ENCODE measurements at regions not wholly inside any gene's neighbourhood (a gene's known extent, or its start where the extent isn't known, plus 50 kb on each side); places are given as distances from the start of the nearest gene placed in this dataset.
"Not testable (repeated sequence)": the region's sequence is repeated elsewhere in the genome, so short reads cannot be mapped to it uniquely, and the experiment has no call there.

DNA sequence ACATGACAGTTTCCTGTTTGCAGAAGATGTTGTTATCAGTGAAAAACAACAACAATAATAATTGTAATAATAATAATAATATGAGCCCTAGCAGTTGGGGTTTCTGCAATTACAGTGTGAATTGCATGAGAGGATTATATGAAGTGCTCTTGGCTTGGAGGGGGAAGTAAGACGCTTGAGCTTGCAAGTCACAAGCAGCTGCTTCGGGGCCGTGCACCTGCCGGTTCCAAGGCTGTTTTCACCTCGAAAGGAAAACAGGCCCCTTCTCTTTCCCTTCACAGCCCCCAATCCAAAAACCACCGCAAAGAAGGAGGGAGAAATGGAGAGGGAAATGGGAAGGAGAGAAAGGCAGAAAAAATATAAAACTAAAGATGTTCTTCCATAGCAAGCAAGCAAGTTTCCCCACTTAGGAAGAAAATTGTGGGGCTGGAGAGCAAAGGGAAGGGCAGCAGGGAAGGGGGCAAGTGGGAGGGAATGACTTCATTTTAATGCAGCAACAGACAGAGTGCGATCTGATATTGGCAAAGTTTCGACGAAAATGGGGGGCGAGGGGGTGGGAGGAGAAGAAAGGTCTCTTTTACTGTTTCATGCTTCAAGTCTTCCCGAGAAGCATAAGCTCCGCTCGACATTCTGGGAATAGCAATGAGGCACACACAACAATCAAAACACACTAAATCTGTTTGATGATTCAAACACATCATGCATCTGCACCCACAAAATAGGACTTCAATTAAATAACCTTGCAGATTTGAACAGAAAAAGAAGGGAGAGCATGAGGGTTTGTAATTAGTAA lies 284.2 kb upstream of the ATP11B start:
- CTCF ChIA-PET, result interaction anchor here (0.7 kb wide), 1 partner anchor 496 kb away, joined by 4 read pairs; no protein-coding TSS in a partner anchor
- no peaks in the 10 kb centered on the region for H3K9me3 Mint-ChIP-seq
- H3K27ac Mint-ChIP-seq, result no peak overlapping the region
- POLR2A ChIA-PET, result no interaction called here
- no peaks in the 10 kb centered on the region for H3K4me1 Mint-ChIP-seq
- peaks cover 2% of the 10 kb centered on the region for H3K27me3 Mint-ChIP-seq
- H3K36me3 Mint-ChIP-seq (ENCODE audit: low read depth), result no peaks in the 10 kb centered on the region
- no peak for DNase-seq
- no peak overlapping the region for H3K4me3 Mint-ChIP-seq

DNA sequence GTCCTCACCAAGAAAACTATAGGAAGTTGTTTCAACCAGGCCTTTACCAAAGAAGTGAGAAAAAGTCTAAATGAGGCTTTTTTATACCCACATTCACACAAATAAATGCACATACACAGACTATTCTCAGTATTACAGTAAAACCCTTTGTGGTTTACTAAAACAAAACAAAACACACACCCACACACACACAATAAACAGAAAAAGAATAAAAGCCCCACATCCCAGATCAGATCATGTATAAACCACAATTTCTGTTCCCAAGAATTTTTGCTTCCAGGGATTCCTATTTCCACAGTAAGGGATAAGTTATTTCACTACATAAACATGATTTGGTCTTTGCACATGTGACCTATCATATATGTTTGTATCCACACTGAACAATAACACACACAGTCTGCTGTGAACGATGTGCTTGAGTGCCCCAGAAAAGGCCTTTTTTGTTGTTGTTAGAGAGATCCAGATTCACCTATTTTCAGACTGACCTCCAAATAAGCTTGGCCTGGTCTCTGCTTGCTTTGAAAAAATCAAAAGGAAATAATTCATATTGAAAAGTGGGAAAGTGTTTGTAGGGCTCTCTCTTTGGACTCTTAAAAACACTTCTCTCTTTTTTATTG lies 283.4 kb upstream of the ATP11B start:
- H3K27me3 Mint-ChIP-seq, result peaks cover 2% of the 10 kb centered on the region
- no peak overlapping the region for H3K27ac Mint-ChIP-seq
- ChIA-PET POLR2A (no interaction called here), CTCF (no interaction called here)
- no peak for DNase-seq
- no peaks in the 10 kb centered on the region for H3K36me3 Mint-ChIP-seq (ENCODE audit: low read depth)
- no peaks in the 10 kb centered on the region for H3K4me1 Mint-ChIP-seq
- no peak overlapping the region for H3K4me3 Mint-ChIP-seq
- H3K9me3 Mint-ChIP-seq, result no peaks in the 10 kb centered on the region

DNA sequence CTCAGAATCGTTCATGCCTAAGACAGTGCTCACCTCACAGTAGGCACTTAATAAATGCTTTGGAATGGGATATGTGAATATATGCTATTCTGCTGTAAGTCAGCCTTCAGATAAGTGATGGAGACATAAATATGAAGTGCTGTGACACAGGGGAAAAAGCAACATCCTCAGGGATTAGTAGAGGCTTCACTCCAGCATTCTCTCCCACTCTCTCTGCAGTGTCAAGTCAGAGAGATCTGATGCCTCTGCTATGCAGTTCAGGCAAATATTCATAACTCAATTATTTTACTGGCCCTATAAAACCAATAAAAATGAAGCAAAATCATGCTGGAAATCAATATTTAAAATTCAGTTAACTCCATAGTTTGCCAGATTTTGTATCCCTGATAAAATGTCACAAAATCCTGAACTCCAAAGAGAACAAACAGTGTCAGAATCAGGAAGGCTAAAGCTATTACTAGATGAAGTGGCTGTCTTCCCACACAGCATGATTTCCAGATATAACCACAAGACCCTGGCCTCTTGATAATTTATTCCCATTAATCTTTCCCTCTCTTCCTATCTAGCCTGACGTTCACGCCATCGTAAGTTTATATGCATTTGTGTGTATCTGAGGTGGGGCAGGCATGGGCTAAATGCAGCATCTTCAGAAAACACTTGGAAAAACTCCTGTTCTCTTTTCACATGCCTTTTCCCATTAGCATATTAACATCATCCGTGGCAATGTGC lies 278.9 kb upstream of the ATP11B start:
- Mint-ChIP-seq H3K36me3 (ENCODE audit: low read depth) (no peaks in the 10 kb centered on the region), H3K9me3 (no peaks in the 10 kb centered on the region), H3K27me3 (peaks cover 4% of the 10 kb centered on the region), H3K27ac (no peak overlapping the region), H3K4me3 (no peak overlapping the region), H3K4me1 (no peaks in the 10 kb centered on the region)
- no peak for DNase-seq
- ChIA-PET POLR2A (no interaction called here), CTCF (no interaction called here)

DNA sequence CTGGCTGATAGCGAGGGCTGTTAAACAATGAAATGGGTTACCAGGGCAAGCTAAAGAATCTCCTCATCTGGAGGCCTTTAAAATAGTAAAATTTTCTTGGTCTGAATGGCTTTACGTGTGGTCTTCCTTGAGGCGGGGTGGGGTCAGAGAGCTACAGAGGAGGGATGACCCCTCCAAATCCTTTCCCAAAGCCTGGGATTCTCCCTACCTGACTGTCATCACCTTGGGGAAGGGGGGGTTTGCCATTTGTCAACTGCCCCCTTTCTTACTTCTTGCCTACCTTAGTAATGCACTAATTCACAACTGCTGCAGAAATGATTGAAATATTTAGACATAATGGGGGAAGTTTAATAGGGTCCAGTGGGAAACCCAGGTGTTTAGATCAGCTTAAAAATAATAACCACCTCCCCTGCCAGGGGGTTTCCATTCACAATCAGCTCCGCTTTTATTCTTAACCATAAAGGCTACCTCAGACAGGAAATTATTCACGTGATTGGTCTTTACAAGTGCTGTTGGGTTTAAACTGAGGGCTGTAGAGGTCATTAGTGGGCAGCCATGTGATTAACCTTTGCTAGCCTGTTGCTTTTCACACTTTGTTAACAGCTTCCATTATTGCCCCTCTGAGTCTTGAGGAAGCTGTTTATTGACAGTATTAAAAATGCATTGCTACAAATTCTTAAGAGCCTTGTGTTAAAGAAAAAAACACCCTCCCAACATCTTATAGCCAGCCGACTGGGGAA lies 276.5 kb upstream of the ATP11B start:
- ChIA-PET POLR2A (no interaction called here), CTCF (interaction anchor here (0.6 kb wide), 1 partner anchor 373 kb away, joined by 3 read pairs; no protein-coding TSS in a partner anchor)
- H3K4me1 Mint-ChIP-seq, result no peaks in the 10 kb centered on the region
- H3K27ac Mint-ChIP-seq, result no peak overlapping the region
- no peak for DNase-seq
- no peaks in the 10 kb centered on the region for H3K9me3 Mint-ChIP-seq
- no peak overlapping the region for H3K4me3 Mint-ChIP-seq
- H3K36me3 Mint-ChIP-seq (ENCODE audit: low read depth), result no peaks in the 10 kb centered on the region
- peaks cover 2% of the 10 kb centered on the region for H3K27me3 Mint-ChIP-seq

DNA sequence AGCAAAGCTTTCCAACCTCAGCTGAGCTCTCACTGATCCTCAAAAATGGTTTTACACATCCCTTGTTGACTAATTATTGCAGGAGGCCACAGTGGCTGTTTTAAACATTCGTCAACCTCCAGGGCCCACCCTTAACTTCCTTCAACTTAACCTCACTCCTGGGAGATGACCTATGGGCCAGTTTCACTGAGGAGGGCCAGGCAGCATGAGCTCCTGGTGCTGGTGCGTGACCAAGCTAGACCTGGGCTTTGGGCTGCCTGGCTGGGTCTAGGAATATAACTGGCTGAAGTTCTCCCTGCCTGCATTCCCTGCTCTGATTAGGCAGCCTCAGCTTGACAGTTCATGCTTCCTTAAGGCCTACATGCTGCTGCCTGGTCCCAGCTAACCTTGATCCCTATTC lies 273.7 kb upstream of the ATP11B start:
- Mint-ChIP-seq H3K27ac (no peak overlapping the region), H3K4me3 (no peak overlapping the region), H3K27me3 (peaks cover 2% of the 10 kb centered on the region), H3K9me3 (no peaks in the 10 kb centered on the region), H3K36me3 (ENCODE audit: low read depth) (no peaks in the 10 kb centered on the region), H3K4me1 (no peaks in the 10 kb centered on the region)
- ChIA-PET POLR2A (no interaction called here), CTCF (no interaction called here)
- no peak for DNase-seq

DNA sequence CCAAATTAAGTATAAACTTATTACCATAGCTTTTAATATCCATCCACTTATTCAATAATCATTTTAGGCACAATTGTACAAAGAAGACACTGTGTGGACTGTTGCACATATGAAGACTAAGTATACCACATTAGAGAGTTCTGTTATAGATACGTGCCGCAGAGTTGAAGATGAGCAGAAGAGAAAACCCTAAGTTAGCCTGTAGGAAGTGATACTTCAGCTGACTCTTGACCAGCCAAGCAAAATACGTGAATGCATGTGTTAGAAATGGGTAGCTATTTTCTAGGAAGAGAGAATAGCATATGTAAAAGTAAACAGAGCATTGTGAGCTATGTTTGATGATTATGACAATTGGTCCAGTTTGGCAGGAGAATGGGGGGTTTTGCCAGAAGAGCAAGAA lies 272.0 kb upstream of the ATP11B start:
- H3K9me3 Mint-ChIP-seq, result no peaks in the 10 kb centered on the region
- H3K4me1 Mint-ChIP-seq, result no peaks in the 10 kb centered on the region
- ChIA-PET CTCF (no interaction called here), POLR2A (no interaction called here)
- H3K36me3 Mint-ChIP-seq (ENCODE audit: low read depth), result no peaks in the 10 kb centered on the region
- no peak overlapping the region for H3K27ac Mint-ChIP-seq
- peaks cover 2% of the 10 kb centered on the region for H3K27me3 Mint-ChIP-seq
- H3K4me3 Mint-ChIP-seq, result no peak overlapping the region
- no peak for DNase-seq

DNA sequence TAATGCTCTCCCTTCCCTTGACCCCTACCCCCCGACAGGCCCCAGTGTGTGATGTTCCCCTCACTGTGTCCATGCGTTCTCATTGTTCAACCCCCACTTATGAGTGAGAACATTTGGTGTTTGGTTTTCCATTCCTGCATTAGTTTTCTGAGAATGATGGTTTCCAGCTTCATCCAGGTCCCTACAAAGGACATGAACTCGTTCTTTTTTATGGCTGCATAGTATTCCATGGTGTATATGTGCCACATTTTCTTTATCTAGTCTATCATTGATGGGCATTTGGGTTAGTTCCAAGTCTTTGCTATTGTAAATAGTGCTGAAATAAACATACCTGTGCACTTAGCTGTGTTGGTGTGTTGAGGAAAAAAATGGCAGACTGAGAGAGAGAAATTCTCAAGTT lies 269.9 kb upstream of the ATP11B start:
- CTCF ChIA-PET; H3K27ac Mint-ChIP-seq; H3K36me3 Mint-ChIP-seq (ENCODE audit: low read depth); POLR2A ChIA-PET; H3K9me3 Mint-ChIP-seq; H3K4me3 Mint-ChIP-seq; DNase-seq; H3K27me3 Mint-ChIP-seq; H3K4me1 Mint-ChIP-seq: not testable (repeated sequence)

DNA sequence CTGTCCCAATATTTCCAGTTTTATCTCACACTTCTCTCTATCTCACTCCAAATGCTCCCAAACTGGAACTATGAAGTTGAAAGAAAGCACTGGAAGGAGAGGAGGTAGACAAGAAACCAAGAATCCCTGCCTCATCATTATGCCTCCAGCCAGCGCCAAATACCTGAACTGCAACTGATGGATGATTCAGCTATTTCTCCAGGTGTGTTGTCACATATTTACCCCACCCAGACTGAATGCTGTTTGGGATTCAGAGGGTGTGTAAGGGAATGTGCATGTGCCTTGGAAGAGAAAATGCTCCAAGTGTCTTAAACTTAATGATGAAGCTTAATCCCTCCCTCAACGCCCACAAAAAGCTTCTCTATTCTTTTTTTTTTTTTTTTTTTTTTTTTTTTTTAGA lies 269.5 kb upstream of the ATP11B start:
- DNase-seq, result no peak
- CTCF ChIA-PET, result no interaction called here

DNA sequence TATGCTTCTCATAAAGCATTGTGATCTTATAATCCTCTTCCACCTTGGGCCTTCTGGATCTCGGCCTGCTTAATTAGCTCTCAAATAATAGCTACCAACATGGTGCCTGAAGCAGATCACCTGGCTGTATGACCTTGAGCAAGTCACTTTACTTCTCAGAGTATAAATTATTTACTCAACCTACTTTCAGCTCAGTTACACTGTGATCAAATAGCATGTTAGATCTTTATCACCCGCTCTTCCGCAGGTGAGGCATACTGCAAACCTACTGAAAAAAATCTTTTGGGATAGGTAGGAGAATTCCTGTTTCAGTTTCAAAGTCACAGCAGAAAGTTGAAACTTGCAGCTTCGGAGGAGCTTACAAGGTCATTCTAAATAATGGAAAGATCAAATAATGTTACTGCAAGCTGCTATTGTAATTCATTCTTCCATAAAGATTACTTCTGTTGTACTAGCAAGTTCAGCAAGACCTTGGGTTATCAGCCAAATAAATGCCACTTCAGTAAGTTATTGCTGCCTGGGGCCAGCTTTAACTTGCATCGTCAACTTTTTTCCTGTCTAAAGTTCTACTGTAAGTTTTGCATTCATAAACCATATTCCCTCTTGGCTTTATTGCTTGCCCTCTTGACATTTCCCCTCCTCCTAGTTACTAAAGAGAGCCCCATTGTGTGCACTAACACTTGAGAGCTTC lies 268.4 kb upstream of the ATP11B start:
- POLR2A ChIA-PET, result no interaction called here
- CTCF ChIA-PET, result interaction anchor here (0.6 kb wide), 1 partner anchor 119 kb away, joined by 4 read pairs; no protein-coding TSS in a partner anchor
- Mint-ChIP-seq H3K27me3 (no peaks in the 10 kb centered on the region), H3K36me3 (ENCODE audit: low read depth) (no peaks in the 10 kb centered on the region), H3K4me1 (no peaks in the 10 kb centered on the region), H3K4me3 (no peak overlapping the region), H3K9me3 (no peaks in the 10 kb centered on the region), H3K27ac (no peak overlapping the region)
- no peak for DNase-seq

More for the DNA sequence above, 269.5 kb upstream of the ATP11B start:
- Mint-ChIP-seq H3K36me3 (ENCODE audit: low read depth) (no peaks in the 10 kb centered on the region), H3K27ac (no peak overlapping the region), H3K9me3 (no peaks in the 10 kb centered on the region), H3K27me3 (no peaks in the 10 kb centered on the region), H3K4me1 (no peaks in the 10 kb centered on the region), H3K4me3 (no peak overlapping the region)
- POLR2A ChIA-PET, result no interaction called here

DNA sequence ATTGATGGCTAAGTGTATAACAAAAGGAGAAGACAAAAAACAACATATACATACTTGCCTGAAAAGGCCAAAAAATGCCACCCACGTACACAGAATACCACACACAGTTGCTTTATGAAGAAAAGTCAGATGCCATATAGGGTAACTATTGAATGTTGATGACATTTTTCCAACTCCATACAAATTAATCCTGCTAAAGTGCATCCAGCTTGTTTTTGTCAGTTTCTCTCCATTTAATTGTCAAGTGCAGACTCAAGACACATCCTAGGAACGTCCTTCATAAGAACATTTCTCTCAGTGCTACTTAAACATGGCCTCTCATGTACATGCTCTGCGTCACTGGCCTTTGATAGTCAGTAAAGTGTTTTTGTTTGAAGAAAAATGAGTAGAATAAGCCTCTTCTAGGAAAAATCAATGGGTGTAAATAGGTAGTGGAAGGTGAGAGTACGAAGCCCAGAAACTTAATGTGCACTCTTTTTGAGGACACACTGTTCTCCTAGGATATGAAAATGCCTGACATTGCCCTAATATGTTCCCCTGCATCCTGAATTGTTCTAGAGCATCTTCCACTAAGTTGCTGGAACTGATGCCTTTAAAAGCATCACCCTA lies 267.4 kb upstream of the ATP11B start:
- no peak overlapping the region for H3K27ac Mint-ChIP-seq
- no peaks in the 10 kb centered on the region for H3K4me1 Mint-ChIP-seq
- ChIA-PET CTCF (no interaction called here), POLR2A (no interaction called here)
- no peaks in the 10 kb centered on the region for H3K36me3 Mint-ChIP-seq (ENCODE audit: low read depth)
- no peak overlapping the region for H3K4me3 Mint-ChIP-seq
- no peaks in the 10 kb centered on the region for H3K27me3 Mint-ChIP-seq
- no peak for DNase-seq
- H3K9me3 Mint-ChIP-seq, result no peaks in the 10 kb centered on the region

DNA sequence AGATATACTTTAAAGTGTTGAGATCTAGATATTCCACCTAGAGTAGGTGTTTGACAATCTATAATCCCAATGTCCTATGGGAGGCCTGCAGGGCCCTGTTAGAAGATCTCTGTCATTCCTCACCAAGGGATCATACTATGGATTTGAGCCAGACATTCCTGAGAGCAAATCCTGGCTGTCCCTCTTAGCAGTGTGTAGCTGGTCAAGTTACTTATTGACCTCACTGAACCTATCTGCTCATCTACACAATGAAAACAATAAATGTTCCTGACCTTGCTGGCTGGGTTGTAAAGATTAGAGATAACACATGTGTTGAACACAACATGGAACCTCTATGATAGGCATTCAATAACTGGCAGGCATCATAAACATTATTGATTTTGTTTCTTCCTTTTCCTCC lies 265.6 kb upstream of the ATP11B start:
- Mint-ChIP-seq H3K9me3 (no peaks in the 10 kb centered on the region), H3K4me3 (no peak overlapping the region), H3K36me3 (ENCODE audit: low read depth) (no peaks in the 10 kb centered on the region), H3K4me1 (no peaks in the 10 kb centered on the region), H3K27ac (no peak overlapping the region), H3K27me3 (no peaks in the 10 kb centered on the region)
- ChIA-PET CTCF (no interaction called here), POLR2A (no interaction called here)
- DNase-seq, result no peak

DNA sequence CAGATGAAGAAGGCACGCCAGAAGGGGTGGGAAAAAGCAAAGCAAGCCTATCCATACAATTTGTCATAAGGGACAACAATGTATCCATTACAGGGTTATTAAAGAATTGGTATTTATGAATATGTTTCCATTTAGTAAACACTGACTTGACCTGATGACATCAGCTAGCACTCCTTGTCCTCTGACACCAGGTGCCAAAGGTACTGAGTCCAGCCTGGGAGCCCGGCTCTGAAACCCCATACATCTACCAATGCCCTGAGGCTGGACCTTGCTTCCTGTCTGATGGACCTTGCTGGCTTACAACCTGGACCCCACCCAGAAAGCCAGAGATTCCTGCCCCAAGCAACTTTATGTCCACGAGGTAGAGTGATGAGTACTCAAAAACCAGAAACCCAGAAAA lies 263.0 kb upstream of the ATP11B start:
- no peak overlapping the region for H3K27ac Mint-ChIP-seq
- no peaks in the 10 kb centered on the region for H3K27me3 Mint-ChIP-seq
- POLR2A ChIA-PET, result no interaction called here
- DNase-seq, result no peak
- no peaks in the 10 kb centered on the region for H3K9me3 Mint-ChIP-seq
- H3K4me1 Mint-ChIP-seq, result no peaks in the 10 kb centered on the region
- CTCF ChIA-PET, result no interaction called here
- no peaks in the 10 kb centered on the region for H3K36me3 Mint-ChIP-seq (ENCODE audit: low read depth)
- H3K4me3 Mint-ChIP-seq, result no peak overlapping the region

Data from activated CD4-positive, alpha-beta T cell treated with anti-CD3 and anti-CD28 coated beads, Interleukin-2, amount 10 ng/mL, durations not matched to agents 7 days and 5 days (primary cell).